Spleen (tissue), 11 donors: ENCODE measurements at regions not wholly inside any gene's neighbourhood (a gene's known extent, or its start where the extent isn't known, plus 50 kb on each side); places are given as distances from the start of the nearest gene placed in this dataset.

Experiments
- DNase-seq: peaks from one replicate; pipeline ENCODE4 v3.0.0-alpha.2; 2020
- H3K27ac ChIP-seq, 8 donors: fragments of 200-600 bp; sonication (generic) in 7 of 8; 1 replicate in 4 of 8; 2 replicates in 4 of 8; pipeline versions ENCODE4 v1.5.0 to v1.8.0; 2016 to 2021; ENCODE audit warnings: inconsistent platforms in 4 of 8, mild to moderate bottlenecking in 4 of 8, moderate library complexity in 1 of 8
- H3K27me3 ChIP-seq, 7 donors: fragments of 200-600 bp; sonication (generic) in 6 of 7; replicated peaks in 1 of 7; 1 replicate in 4 of 7; 2 replicates in 3 of 7; pipeline versions ENCODE4 v1.5.0 to v1.8.0; 2016 to 2021; ENCODE audit warnings: inconsistent platforms in 3 of 7, mild to moderate bottlenecking in 1 of 7
- H3K36me3 ChIP-seq, 6 donors: fragments of 200-600 bp; sonication (generic) in 5 of 6; 1 replicate in 4 of 6; 2 replicates in 2 of 6; pipeline versions ENCODE4 v1.5.0 to v1.8.0; 2016 to 2021; ENCODE audit warnings: inconsistent platforms in 2 of 6
- H3K4me1 ChIP-seq, 6 donors: fragments of 200-600 bp; sonication (generic) in 5 of 6; 1 replicate in 3 of 6; 2 replicates in 3 of 6; pipeline versions ENCODE4 v1.5.0 to v1.8.0; 2016 to 2021; ENCODE audit warnings: inconsistent platforms in 3 of 6
- H3K4me3 ChIP-seq, 8 donors: fragments of 200-600 bp; sonication (generic) in 7 of 8; 1 replicate in 4 of 8; 2 replicates in 4 of 8; pipeline versions ENCODE4 v1.5.0 to v1.8.0; 2016 to 2021; ENCODE audit warnings: inconsistent platforms in 4 of 8, mild to moderate bottlenecking in 4 of 8, moderate library complexity in 2 of 8
- H3K9me3 ChIP-seq, 8 donors: fragments of 200-600 bp; sonication (generic) in 7 of 8; 1 replicate in 4 of 8; 2 replicates in 4 of 8; pipeline versions ENCODE4 v1.5.0 to v1.8.0; 2016 to 2021; ENCODE audit warnings: inconsistent platforms in 4 of 8
- CTCF ChIP-seq, 11 experiments: fragments of 200-600 bp in 7 of 11; fragments of 450-650 bp in 4 of 11; sonication (generic) in 4 of 11; IDR thresholded peaks in 8 of 11; conservative IDR thresholded peaks in 3 of 11; 1 replicate in 7 of 11; 2 replicates in 4 of 11; pipeline versions ENCODE4 v1.4.0 to v1.8.0; 2016 to 2021; ENCODE audit warnings: antibody characterized with exemption in 11 of 11, inconsistent platforms in 4 of 11, mild to moderate bottlenecking in 1 of 11
- POLR2A ChIP-seq, 3 donors: fragments of 450-650 bp; IDR thresholded peaks; one replicate each; pipeline ENCODE4 v1.5.1; 2017; ENCODE audit warnings: antibody characterized with exemption in 3 of 3, mild to moderate bottlenecking in 1 of 3
- POLR2AphosphoS5 ChIP-seq, 3 donors: sonication (generic); formaldehyde crosslinking; IDR thresholded peaks; one replicate each; pipeline ENCODE4 v1.5.1; 2017; ENCODE audit warnings: antibody characterized with exemption in 3 of 3
- WGBS, 5 donors: extraction: QIAGEN DNeasy Blood & Tissue Kit in 3 of 5; methylation state at CpG; one replicate each; pipeline versions ENCODE4 v1.1.5 to v1.1.7; 2013 to 2018; 5-methylcytosine and 5-hydroxymethylcytosine counted together
- intact Hi-C: fragments of 100-400 bp; cut with DNase I; formaldehyde crosslinking; loops from one replicate; pipeline ENCODE4 v1.15.0; 2023; ENCODE audit warnings: low total_unique reads
- donor health status: healthy with polysubstance abuse.
- donor health status: DM: no; HTN: no; CAD: no; lungs with moderate emphysema.
- donor health status: DM: no; HTN: no; CAD: no.
- donor health status: Bipolar disorder and iron deficiency.
- donor health status: healthy.
- donor health status: DM: no; HTN: no; CAD: no.
- donor health status: DM: yes; HTN: yes; CAD: no.

GRCh38 chr6:150664091-150664490, 64.4 kb downstream of the PLEKHG1 start:
- intact Hi-C loops = no loop called here
- H3K27ac ChIP-seq = peak overlapping the region in 1 of 8 donors; percentile 6
- no peak for TF ChIP-seq POLR2A (IDR thresholded peaks at IDR 0.05)
- TF ChIP-seq POLR2AphosphoS5 (IDR thresholded peaks at IDR 0.05) = no peak
- no peak for TF ChIP-seq CTCF (IDR thresholded peaks at IDR 0.05 in 8 of 11, conservative IDR thresholded peaks at IDR 0.05 in 3 of 11)
- H3K27me3 ChIP-seq = no peaks in the 10 kb centered on the region
- H3K4me3 ChIP-seq = no peak overlapping the region
- H3K9me3 ChIP-seq = no peaks in the 10 kb centered on the region
- no peak for DNase-seq
- peaks cover 8 to 57% (median 23%) of the 10 kb centered on the region in 6 donors for H3K4me1 ChIP-seq
- H3K36me3 ChIP-seq = peaks cover 0 to 27% (median 1%) of the 10 kb centered on the region in 6 donors
- WGBS, 5 donors = 86 to 94% (median 89%) methylated on average over 3 of the region's 3 CpGs

GRCh38 chr6:150666071-150666470, 66.4 kb downstream of the PLEKHG1 start:
- Histone ChIP-seq H3K4me1 (peaks cover 8 to 57% (median 28%) of the 10 kb centered on the region in 6 donors), H3K36me3 (peaks cover 0 to 32% (median 1%) of the 10 kb centered on the region in 6 donors), H3K27ac (peak overlapping the region in 4 of 8 donors; percentile 21 to 58 (median 49)), H3K27me3 (no peaks in the 10 kb centered on the region), H3K4me3 (no peak overlapping the region), H3K9me3 (no peaks in the 10 kb centered on the region)
- no peak for TF ChIP-seq POLR2A (IDR thresholded peaks at IDR 0.05)
- TF ChIP-seq POLR2AphosphoS5 (IDR thresholded peaks at IDR 0.05) = peak in 2 of 3 donors; percentile 7 to 20
- TF ChIP-seq CTCF (IDR thresholded peaks at IDR 0.05 in 8 of 11, conservative IDR thresholded peaks at IDR 0.05 in 3 of 11) = no peak
- intact Hi-C loops = no loop called here
- 61 to 85% (median 70%) methylated on average over 5 of the region's 5 CpGs for WGBS, 5 donors
- DNase-seq = no peak

- TF ChIP-seq POLR2A (IDR thresholded peaks at IDR 0.05) (no peak), POLR2AphosphoS5 (IDR thresholded peaks at IDR 0.05) (no peak), CTCF (IDR thresholded peaks at IDR 0.05 in 8 of 11, conservative IDR thresholded peaks at IDR 0.05 in 3 of 11) (no peak)
- H3K9me3 ChIP-seq = no peaks in the 10 kb centered on the region
- DNase-seq = no peak
- H3K4me3 ChIP-seq = no peak overlapping the region
- H3K36me3 ChIP-seq = peaks cover 0 to 26% (median 1%) of the 10 kb centered on the region in 6 donors
- peaks cover 8 to 54% (median 29%) of the 10 kb centered on the region in 6 donors for H3K4me1 ChIP-seq
- intact Hi-C loops = no loop called here
- 57 to 79% (median 68%) methylated on average over 1 of the region's 1 CpG for WGBS, 5 donors
- H3K27me3 ChIP-seq = no peaks in the 10 kb centered on the region
- peak overlapping the region in 6 of 8 donors; percentile 2 to 78 (median 57) for H3K27ac ChIP-seq
Measured at GRCh38 chr6:150667359-150667758, 67.7 kb downstream of the PLEKHG1 start.

- intact Hi-C loops = no loop called here
- DNase-seq = no peak
- TF ChIP-seq CTCF (IDR thresholded peaks at IDR 0.05 in 8 of 11, conservative IDR thresholded peaks at IDR 0.05 in 3 of 11) (peak in 2 of 11 experiments; percentile 2 to 15), POLR2A (IDR thresholded peaks at IDR 0.05) (no peak), POLR2AphosphoS5 (IDR thresholded peaks at IDR 0.05) (peak in 1 of 3 donors; percentile 72)
- Histone ChIP-seq H3K4me3 (no peak overlapping the region), H3K27ac (peak overlapping the region; percentile 2 to 78 (median 55)), H3K36me3 (peaks cover 0 to 23% (median 1%) of the 10 kb centered on the region in 6 donors), H3K9me3 (no peaks in the 10 kb centered on the region), H3K4me1 (peaks cover 10 to 55% (median 32%) of the 10 kb centered on the region in 6 donors), H3K27me3 (no peaks in the 10 kb centered on the region)
- whole genome bisulfite sequencing, 5 donors = 46 to 67% (median 65%) methylated on average over 8 of the region's 8 CpGs
Measured at GRCh38 chr6:150667977-150668716, 68.5 kb downstream of the PLEKHG1 start.
